NCI-H146 (cell line): ENCODE measurements at regions not wholly inside any gene's neighbourhood (a gene's known extent, or its start where the extent isn't known, plus 50 kb on each side); places are given as distances from the start of the nearest gene placed in this dataset.
"Not testable (repeated sequence)": the region's sequence is repeated elsewhere in the genome, so short reads cannot be mapped to it uniquely, and the experiment has no call there.

ENCODE experiments used
- DNase-seq: peaks from one replicate; lab custom pipeline; 2025; lab: John Stamatoyannopoulos, UW

GRCh38 chr1:83087851-83088250 lies 911.1 kb downstream of the TTLL7 start:
- no peak for DNase-seq

- DNase-seq = no peak
Observed at GRCh38 chr1:83086986-83087512, 911.9 kb downstream of the TTLL7 start.

DNA sequence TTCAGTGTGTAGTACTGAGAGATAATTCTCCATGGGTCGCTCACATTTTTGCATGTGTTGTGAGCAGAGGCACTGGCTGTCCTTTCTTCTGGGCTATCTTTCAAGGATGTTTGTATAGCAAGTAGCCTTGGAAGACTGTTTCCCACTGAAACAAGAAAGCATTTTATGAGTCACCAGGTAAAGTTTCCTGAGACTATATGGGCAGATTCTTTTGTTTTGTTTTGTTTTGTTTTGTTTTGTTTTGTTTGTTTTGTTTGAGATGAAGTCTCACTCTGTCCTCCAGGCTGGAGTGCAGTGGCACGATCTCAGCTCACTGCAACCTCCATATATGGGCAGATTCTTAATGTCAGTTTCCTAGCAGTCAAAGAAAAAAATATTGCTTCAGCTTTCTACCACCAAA lies 912.6 kb downstream of the TTLL7 start:
- no peak for DNase-seq

- DNase-seq = no peak
Observed at GRCh38 chr1:83083589-83084224, 915.2 kb downstream of the TTLL7 start.

GRCh38 chr1:83077411-83077810 lies 921.5 kb downstream of the TTLL7 start:
- no peak for DNase-seq

DNA sequence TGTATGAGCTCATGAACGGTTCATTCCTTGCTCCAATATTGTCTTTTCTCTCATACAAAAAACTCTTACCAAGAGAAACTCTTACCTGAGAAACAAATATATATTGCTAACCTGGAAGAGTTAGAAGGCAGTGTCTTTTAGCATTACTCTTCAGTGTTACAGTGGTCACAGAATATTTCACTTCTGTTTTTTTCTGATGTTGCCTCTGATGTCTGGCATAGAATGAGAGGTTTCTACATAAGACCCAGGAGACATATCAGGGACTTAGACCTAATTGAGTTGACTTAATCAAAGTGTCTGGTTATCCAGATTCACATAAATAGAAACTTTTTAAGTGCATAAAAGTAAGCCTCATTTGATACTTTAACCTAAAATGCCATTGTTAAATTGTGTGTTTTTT lies 923.8 kb downstream of the TTLL7 start:
- no peak for DNase-seq

DNA sequence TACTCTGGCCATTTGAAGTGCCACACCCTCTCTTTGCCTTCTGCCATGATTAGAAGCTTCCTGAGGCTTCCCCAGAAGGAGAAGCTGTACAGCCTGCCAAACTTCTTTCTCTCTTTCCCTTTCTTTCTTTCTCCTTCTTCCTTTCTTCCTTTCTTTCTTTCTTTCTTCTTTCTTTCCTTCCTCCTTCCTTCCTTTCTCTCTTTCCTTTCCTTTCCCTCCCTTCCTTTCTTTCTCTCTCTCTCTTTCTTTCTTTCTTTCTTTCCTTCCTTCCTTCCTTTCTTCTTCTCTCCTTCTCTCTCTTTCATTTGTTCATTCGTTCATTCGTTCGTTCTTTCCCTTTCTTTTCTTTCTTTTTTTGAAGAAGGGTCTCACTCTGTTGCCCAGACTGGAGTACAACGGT lies 931.0 kb downstream of the TTLL7 start:
- DNase-seq = no peak

DNA sequence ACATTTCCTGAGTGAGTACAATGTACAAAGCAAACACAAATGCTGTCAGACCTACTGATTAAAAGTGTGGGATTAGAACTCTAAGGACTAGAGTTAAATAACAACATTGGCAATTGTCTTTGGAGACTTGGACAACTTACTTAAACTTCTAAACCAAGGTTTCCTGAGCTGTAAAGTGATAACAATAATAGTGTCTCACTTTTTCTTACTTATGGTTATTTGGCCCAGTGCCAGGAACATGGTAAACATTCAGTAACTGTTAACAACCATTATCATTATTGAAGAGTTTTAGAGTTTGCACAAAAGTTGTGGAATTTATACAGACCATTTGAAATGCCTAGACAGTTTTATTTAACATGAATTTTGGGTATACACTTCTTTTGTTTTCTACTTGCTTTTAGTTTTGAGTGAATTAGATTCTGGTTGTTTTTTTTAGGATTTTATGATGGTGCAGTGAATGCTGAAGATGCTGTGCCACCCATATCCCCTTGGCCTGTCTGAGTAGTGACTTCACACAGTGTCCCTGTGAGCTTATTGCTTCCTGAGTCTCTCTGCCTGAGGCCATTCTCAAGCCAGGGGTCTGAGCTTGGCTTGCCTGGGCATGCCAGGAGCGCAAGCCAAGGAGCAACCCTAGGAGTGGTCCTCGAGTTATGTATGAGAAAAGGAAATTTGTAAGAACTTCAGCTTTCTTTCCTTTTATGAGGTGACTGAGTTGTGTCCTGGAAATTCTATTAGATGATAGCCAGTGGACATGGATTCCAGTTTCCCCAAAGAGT lies 932.8 kb downstream of the TTLL7 start:
- no peak for DNase-seq

- no peak for DNase-seq
Observed at GRCh38 chr1:83064589-83065242, 934.2 kb downstream of the TTLL7 start.

GRCh38 chr1:83060651-83061390 lies 938.1 kb downstream of the TTLL7 start:
- DNase-seq = no peak

GRCh38 chr1:83060221-83060620 lies 938.7 kb downstream of the TTLL7 start:
- DNase-seq = no peak

- DNase-seq = no peak
Observed at GRCh38 chr1:83058327-83058726, 940.6 kb downstream of the TTLL7 start.

DNA sequence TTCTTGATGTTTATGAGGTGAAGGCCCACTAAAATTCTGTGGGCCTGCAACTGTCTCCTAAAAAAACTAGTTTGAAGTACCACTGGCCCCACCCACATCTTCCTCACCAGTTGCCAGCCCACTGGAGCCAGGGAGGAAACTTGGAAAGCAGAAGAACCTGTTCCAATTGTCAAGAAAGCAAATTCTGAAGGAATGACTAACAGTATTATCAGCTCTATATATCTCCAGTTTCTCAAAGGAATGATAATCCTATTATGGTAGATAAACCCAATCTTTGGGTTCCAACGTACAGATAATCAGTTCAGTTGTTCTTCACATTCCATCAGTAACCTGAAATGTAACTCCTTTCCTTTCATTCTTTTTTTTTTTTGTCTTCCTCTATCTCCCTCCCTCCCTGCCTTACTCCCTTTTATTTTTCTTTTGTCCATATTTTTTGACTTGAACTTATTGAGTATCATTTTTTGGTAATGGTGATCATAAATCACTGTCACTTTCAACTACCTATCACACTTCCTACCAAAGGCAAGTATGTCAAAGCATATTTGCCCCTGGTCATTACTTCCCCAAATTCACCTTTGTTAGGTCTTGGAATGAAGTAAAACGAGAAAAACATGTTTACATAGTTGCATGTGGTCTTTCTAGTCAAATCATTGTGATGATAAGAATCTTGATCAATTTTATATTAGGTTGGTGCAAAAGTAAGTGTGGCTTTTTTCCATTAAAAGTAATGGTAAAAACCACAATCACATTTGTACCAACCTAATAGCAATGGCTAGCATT lies 943.4 kb downstream of the TTLL7 start:
- DNase-seq = no peak

- DNase-seq = no peak
Observed at GRCh38 chr1:83053446-83053845, 945.5 kb downstream of the TTLL7 start.

GRCh38 chr1:83052865-83053264 lies 946.1 kb downstream of the TTLL7 start:
- DNase-seq = no peak

GRCh38 chr1:83051053-83051452 lies 947.9 kb downstream of the TTLL7 start:
- DNase-seq = not testable (repeated sequence)

GRCh38 chr1:83043244-83043643 lies 955.7 kb downstream of the TTLL7 start:
- no peak for DNase-seq

- DNase-seq = not testable (repeated sequence)
Observed at GRCh38 chr1:83039091-83039490, 959.8 kb downstream of the TTLL7 start.

DNA sequence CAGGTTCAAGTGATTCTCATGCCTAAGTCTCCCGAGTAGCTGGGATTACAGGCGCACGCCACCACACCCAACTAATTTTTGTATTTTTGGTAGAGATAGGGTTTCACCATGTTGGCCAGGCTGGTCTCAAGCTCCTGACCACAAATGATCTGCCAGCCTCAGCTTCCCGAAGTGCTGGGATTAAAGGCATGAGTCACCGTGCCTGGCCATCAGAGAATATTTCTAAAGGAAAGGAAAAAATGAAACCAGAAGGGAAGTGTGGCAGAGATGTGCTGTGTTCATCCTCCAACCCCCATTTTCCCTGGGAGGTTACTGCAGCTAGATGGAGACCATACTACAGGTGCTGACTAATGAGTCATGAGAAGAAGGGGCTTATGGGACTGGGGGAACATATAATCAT lies 964.1 kb downstream of the TTLL7 start:
- DNase-seq = no peak

DNA sequence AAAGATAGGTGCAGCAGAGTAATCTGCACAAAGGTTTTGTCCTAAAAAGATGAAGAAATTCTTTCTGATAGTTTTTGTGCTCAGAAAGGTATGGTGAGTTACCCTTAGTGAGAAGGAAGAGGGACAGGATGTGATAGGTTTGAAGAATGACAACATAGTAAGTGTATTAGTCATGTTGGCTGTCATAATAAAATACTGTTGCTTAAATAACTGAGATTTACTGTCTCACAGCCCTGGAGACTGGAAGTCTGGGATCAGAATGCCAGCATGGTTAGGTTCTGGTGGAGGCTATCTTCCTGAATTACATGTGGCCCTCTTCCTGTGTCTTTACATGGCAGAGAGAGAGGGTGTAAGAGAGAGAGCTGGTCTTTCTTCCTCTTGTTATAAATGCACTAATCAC lies 965.2 kb downstream of the TTLL7 start:
- no peak for DNase-seq

DNA sequence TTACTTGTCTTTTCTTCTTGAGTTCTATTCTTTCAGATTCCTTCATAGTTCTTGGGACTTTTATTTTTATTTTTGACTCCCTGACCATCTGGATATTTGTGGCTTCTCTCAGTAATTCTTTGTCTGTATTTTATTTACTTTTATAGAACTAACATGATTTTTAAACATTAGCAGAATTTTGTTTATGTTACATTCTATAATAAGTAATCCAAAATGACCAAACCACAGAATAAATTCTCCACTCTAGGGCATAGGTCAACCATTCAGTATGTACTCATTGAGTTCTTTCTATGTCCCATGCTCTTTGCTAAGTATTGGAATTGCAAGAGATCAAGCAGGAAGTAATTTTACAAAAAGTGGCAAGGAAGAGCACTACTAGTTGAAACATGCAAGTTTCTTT lies 969.0 kb downstream of the TTLL7 start:
- no peak for DNase-seq

DNA sequence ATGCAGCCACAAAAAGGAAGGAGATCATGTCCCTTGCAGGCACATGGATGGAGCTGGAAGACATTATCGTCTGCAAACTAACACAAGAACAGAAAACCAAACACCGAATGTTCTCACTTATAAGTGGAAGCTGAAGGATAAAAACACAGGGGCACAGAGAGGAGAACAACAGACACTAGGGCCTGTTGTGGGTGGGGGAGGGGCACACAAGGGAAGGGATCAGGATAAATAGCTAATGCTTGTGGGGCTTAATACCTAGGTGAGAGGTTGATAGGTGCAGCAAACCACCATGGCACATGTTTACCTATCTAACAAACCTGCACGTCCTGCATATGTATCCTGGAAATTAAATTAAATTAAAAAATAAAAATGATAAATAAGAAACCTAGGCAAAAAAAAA lies 969.9 kb downstream of the TTLL7 start:
- no peak for DNase-seq
